ENCODE measurements at regions not wholly inside any gene's neighbourhood (a gene's known extent, or its start where the extent isn't known, plus 50 kb on each side); places are given as distances from the start of the nearest gene placed in this dataset.

- no peaks in the 10 kb centered on the region for H3K4me1 ChIP-seq
- WGBS, 3 donors, result 82 to 83% (median 83%) methylated on average over 5 of the region's 5 CpGs
- H3K9me3 ChIP-seq, result no peaks in the 10 kb centered on the region
- ATAC-seq, result no peak
- no peak for TF ChIP-seq CTCF (IDR thresholded peaks at IDR 0.05)
- intact Hi-C loops (cut with DNase I), result no loop called here
- H3K27ac ChIP-seq, result no peak overlapping the region
- H3K36me3 ChIP-seq (ENCODE audit: insufficient read depth in 1 of 2, low read depth in 1 of 2), result no peaks in the 10 kb centered on the region
- DNase-seq, result no peak
- H3K4me3 ChIP-seq, result no peak overlapping the region
- H3K27me3 ChIP-seq (ENCODE audit: insufficient read depth in 3 of 3, low read length in 2 of 3), result peaks cover 4 to 17% (median 8%) of the 10 kb centered on the region in 3 donors
Measured at GRCh38 chr20:51195990-51196389, 173.1 kb upstream of the KCNG1 start.

- DNase-seq, result no peak
- H3K4me1 ChIP-seq, result no peaks in the 10 kb centered on the region
- H3K27me3 ChIP-seq (ENCODE audit: insufficient read depth in 3 of 3, low read length in 2 of 3), result peaks cover 4 to 17% (median 8%) of the 10 kb centered on the region in 3 donors
- intact Hi-C loops (cut with DNase I), result no loop called here
- no peak for ATAC-seq
- no peak for TF ChIP-seq CTCF (IDR thresholded peaks at IDR 0.05)
- H3K27ac ChIP-seq, result no peak overlapping the region
- no peaks in the 10 kb centered on the region for H3K9me3 ChIP-seq
- WGBS, 3 donors, result 52 to 59% (median 53%) methylated on average over 10 of the region's 10 CpGs
- H3K36me3 ChIP-seq (ENCODE audit: insufficient read depth in 1 of 2, low read depth in 1 of 2), result no peaks in the 10 kb centered on the region
- no peak overlapping the region for H3K4me3 ChIP-seq
Measured at GRCh38 chr20:51195419-51195901, 172.6 kb upstream of the KCNG1 start.

GRCh38 chr20:51193066-51193772, 170.3 kb upstream of the KCNG1 start:
- H3K27ac ChIP-seq, result no peak overlapping the region
- no peaks in the 10 kb centered on the region for H3K9me3 ChIP-seq
- H3K4me1 ChIP-seq, result no peaks in the 10 kb centered on the region
- no peak for ATAC-seq
- no peak for TF ChIP-seq CTCF (IDR thresholded peaks at IDR 0.05)
- intact Hi-C loops (cut with DNase I), result no loop called here
- no peak overlapping the region for H3K4me3 ChIP-seq
- DNase-seq, result no peak
- 66 to 71% (median 71%) methylated on average over 16 of the region's 16 CpGs for WGBS, 3 donors
- H3K27me3 ChIP-seq (ENCODE audit: insufficient read depth in 3 of 3, low read length in 2 of 3), result peaks cover 4 to 22% (median 10%) of the 10 kb centered on the region in 3 donors
- no peaks in the 10 kb centered on the region for H3K36me3 ChIP-seq (ENCODE audit: insufficient read depth in 1 of 2, low read depth in 1 of 2)

- WGBS, 3 donors, result 44 to 47% (median 47%) methylated on average over 12 of the region's 12 CpGs
- no peak for ATAC-seq
- intact Hi-C loops (cut with DNase I), result no loop called here
Measured at GRCh38 chr20:51190783-51191180, 167.9 kb upstream of the KCNG1 start.

More at GRCh38 chr20:51190783-51191180, 167.9 kb upstream of the KCNG1 start:
- Histone ChIP-seq H3K27ac (no peak overlapping the region), H3K36me3 (ENCODE audit: insufficient read depth in 1 of 2, low read depth in 1 of 2) (no peaks in the 10 kb centered on the region), H3K27me3 (ENCODE audit: insufficient read depth in 3 of 3, low read length in 2 of 3) (peaks cover 0 to 13% (median 8%) of the 10 kb centered on the region in 3 donors), H3K9me3 (no peaks in the 10 kb centered on the region), H3K4me3 (no peak overlapping the region), H3K4me1 (no peaks in the 10 kb centered on the region)
- no peak for TF ChIP-seq CTCF (IDR thresholded peaks at IDR 0.05)
- no peak for DNase-seq
